Activated CD4-positive, alpha-beta T cell treated with anti-CD3 and anti-CD28 coated beads for 48 hours (primary cell): ENCODE measurements at regions not wholly inside any gene's neighbourhood (a gene's known extent, or its start where the extent isn't known, plus 50 kb on each side); places are given as distances from the start of the nearest gene placed in this dataset.
"Not testable (repeated sequence)": the region's sequence is repeated elsewhere in the genome, so short reads cannot be mapped to it uniquely, and the experiment has no call there.

Experiments
- DNase-seq: peaks from one replicate; pipeline ENCODE4 v3.0.0-alpha.2; 2020

DNA sequence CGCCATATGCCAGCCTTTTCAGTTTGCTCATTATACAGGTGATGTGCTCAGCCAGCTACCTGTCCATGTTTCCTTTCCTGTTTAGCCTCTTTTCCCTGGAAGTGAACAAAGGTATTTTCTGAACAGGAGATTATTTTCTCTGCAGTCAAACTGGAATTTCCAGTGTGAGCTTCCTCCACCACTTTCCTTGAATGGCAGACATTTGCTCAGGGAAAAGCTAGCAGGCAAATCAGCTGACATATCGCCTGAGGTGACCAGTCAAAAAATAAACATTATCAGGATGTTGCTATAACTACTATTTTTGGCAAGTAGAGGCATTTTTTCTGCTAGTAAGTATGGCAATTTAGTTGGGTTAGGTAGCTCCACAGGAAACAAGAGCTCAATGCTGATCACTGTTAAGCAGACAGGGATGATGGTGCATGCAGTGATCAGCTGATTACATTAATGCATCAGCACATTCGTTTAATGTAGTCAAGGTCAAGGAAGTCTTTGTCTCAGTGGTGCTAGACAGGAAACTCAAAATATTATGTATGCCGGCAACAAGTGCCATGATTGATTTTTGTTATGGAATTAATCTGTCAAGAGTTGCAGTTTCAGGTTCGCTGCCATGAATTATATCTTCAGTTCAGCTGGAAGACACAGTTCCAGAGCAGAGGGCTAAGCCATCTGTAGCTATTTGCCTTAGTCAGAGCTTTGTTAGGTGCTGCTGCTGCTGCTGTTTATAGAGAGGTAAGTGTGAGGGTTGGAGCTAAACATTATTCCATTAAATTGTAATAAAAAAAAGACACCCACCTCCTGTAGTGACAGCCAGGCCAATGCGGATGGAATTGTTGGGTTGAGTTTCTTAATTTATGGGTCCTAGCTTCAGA, 179.7 kb upstream of the ST6GALNAC5 start:
- DNase-seq: no peak

GRCh38 chr1:76690766-76691165, 176.5 kb upstream of the ST6GALNAC5 start:
- no peak for DNase-seq

- no peak for DNase-seq
Observed at GRCh38 chr1:76695535-76695934, 171.7 kb upstream of the ST6GALNAC5 start.

DNA sequence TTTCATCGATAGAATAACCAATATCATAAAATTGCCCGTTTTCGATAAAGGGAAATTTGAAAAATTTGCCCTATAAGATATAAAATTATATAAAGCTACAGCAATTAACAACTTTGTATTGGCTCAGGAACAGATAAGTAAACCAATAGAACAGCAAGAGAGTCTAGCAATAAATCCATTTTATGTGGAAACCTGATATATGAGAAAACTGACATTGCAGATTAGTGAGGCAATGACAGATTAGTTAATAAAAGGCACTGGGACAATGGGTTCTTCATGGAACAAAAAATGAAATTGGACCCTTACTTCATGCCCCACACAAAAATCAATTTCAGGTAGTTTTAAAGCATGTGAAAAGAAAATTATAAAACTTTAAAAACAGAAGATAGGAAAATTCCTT, 169.9 kb upstream of the ST6GALNAC5 start:
- DNase-seq: no peak

- not testable (repeated sequence) for DNase-seq
Observed at GRCh38 chr1:76699646-76700045, 167.6 kb upstream of the ST6GALNAC5 start.

DNA sequence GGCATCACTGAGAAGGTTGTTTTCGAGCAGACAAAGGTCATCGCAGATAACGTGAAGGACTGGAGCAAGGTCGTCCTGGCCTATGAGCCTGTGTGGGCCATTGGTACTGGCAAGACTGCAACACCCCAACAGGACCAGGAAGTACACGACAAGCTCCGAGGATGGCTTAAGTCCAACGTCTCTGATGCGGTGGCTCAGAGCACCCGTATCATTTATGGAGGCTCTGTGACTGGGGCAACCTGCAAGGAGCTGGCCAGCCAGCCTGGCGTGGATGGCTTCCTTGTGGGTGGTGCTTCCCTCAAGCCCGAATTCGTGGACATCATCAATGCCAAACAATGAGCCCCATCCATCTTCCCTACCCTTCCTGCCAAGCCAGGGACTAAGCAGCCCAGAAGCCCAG, 167.1 kb upstream of the ST6GALNAC5 start:
- not testable (repeated sequence) for DNase-seq

DNA sequence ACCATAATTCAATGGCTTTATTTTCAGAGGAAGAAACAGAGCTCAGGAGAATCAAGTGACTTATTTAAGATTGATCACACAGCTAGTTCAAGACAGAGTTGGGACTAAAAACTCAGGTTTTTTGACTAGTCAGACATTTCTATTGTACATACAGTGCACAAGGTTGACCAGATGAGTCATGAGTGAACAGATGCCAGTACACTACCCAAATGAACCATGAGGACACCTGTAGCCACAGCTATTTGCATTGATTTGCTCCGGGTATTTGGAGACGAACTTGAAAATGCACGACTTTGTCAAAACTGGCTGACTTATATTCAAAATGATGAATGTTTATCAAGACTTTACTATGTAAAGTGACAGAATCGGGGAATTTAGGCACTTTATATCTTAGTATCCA, 161.7 kb upstream of the ST6GALNAC5 start:
- no peak for DNase-seq

DNA sequence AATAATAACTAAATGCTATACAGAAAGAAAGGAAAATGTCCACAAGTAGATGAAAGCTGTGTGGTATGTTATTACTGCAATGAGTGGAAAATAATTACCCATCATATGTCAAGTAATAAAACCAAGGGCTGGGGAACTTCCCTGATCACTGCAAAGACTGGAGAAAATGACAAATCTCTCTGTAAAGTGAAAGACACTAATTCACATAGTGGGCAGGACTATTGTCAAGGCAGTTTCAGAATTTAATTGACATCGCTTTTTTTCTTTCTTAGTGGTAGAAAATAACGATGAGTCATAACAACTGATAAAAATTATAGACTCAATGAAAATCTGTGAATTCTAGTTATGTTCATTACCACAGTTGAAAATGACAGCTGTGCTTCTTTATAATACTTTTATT, 153.7 kb upstream of the ST6GALNAC5 start:
- DNase-seq: peak; percentile 7

DNA sequence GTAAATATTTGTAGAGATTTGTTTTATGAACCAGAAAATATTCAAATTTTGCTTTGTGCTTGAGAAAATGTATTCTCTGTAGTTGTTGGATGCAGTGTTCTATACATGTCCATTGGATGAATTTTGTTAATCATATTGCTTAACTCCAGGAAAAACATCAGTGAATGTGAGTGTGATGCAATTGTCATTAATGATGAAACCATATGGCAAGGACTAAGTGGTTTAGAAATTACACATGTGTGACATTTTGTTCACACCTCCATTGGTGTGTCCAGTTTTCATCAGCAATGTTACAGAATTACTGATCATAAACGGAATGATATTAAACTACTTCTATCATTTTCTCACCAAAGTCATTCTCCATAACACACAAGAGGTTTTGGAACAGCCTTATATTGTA, 151.8 kb upstream of the ST6GALNAC5 start:
- no peak for DNase-seq

DNA sequence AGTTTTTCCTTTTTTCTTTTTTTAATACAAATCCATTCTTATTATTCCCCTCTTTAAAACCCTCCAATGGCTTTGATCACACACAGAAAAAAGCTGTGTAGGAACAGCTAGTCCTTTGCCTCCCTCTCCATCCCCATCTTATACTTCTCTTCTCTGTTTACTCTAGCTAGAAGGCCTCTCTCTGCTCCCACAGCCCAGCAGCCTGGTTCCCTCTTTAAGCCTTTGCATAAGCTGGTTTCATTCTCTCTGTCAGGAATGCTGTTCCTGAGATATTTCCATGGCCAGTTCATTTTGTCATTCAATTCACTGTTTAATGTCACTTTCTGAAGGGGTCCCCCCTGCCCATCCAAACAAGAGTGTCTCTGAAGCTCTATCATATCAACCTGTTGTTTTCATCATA, 143.3 kb upstream of the ST6GALNAC5 start:
- DNase-seq: no peak

DNA sequence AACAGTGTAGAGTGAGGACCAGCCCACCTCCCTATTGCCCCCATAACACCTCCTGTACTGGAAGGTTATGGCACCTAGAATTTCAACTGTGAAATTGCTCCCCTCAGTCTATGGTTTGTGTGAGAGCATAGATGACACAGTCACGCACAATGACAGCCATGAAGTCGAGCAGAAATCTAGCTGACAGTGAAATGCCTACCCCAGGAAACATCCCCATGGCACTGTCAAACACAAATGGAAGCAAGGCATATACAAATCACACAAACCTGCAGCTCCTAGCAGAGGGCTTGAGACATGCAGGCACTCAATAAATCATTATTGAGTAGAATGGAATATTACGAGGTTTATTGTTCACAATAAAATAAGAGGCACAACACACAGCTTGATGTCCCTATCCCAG, 142.5 kb upstream of the ST6GALNAC5 start:
- DNase-seq: no peak

DNA sequence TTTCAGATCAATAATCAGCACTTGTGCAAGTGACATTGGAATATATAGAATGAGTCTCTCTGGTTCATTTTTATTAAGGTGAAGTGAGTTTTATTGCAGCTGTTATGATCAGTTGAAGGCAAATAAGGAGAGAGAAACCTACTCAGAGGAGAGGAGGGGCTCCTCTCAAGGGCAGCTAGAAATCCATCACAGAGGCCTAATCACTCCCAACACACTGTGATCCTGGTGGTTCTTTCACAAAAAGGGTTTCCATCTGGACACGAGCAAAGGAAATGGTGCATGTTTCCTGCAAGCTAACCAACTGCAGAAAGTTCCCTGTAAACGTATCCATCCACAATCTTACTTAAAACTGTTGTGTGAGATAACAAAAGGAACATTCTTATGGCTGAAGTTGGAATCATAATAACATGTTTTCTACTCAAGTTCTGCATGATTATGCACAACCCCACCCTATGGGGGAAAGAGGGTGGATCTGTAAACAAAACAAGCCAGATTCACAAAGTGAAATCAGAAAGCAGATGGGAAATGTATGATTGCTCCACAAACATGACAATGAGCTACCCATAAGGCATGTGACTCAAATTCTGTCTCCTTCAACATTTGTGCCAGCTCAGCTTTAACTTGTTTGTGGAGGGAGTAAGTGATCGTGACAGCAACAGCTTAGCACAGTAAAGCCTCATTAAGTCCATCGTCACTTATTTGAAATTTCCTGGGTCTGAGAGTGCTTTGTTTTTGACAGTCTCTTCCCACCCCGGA, 141.2 kb upstream of the ST6GALNAC5 start:
- DNase-seq: no peak

DNA sequence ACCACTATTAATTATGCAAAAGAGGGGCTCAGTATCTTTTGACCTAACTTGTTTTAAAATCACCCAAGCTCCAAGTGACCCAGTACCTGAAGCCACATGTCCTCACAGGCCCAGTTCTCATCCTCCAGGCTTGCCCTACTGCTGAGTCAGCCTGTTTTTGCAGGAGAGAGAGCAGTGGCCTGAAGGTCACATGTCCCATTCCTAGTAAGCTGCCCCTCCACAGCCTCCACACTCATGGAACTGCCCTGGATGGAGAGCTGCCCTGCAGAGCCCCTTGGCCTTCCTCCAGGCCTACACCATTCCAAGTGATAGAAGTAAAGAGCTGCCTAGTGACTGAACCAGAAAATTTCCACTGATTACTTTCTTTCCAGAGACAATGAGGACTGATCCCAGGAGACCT, 139.8 kb upstream of the ST6GALNAC5 start:
- DNase-seq: no peak

- no peak for DNase-seq
Observed at GRCh38 chr1:76729142-76729541, 138.1 kb upstream of the ST6GALNAC5 start.

- DNase-seq: no peak
Observed at GRCh38 chr1:76730027-76730426, 137.3 kb upstream of the ST6GALNAC5 start.

DNA sequence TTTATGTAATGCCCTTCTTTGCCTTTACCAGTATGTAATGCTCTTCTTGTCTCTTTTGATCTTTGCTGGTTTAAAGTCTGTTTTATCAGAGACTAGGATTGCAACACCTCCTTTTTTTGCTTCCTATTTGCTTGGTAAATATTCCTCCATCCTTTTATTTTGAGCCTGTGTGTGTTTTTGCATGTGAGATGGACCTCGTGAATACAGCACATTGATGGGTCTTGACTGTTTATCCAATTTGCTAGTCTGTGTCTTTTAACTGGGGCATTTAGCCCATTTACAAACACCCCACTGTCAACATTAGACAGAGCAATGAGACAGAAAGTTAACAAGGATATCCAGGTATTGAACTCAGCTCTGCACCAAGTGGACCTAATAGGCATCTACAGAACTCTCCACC, 128.9 kb upstream of the ST6GALNAC5 start:
- DNase-seq: not testable (repeated sequence)

DNA sequence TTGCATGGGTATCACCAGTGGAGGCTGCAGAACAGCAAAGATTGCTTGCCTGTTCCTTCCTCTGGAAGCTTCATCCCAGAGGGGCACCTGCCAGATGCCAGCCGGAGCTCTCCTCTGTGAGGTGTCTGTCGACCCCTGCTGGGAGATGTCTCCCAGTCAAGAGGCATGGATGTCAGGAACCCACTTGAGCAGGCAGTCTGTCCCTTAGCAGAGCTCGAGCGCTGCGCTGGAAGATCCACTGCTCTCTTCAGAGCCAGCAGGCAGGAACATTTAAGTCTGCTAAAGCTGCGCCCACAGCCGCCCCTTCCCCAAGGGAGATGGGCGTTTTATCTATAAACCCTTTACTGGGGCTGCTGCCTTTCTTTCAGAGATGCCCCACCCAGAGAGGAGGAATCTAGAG, 126.3 kb upstream of the ST6GALNAC5 start:
- DNase-seq: not testable (repeated sequence)

DNA sequence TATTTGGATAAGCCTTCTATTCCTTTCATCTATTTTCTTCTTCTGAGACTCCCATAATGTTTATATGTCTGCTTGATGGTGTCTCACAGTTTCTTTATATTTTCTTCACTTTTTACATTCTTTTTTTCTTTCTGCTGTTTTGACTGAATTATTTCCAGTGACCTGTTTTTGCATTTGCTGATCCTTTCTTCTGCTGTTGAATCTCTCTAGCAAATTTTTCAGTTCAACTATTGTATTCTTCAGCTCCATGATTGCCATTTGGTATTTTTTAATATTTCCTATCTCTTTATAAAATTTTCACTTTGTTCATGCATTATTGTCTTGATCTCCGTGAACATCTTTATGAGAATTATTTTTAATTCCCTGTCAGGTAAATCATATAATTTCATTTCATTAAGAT, 122.3 kb upstream of the ST6GALNAC5 start:
- no peak for DNase-seq

- DNase-seq: no peak
Observed at GRCh38 chr1:76746206-76746605, 121.1 kb upstream of the ST6GALNAC5 start.

DNA sequence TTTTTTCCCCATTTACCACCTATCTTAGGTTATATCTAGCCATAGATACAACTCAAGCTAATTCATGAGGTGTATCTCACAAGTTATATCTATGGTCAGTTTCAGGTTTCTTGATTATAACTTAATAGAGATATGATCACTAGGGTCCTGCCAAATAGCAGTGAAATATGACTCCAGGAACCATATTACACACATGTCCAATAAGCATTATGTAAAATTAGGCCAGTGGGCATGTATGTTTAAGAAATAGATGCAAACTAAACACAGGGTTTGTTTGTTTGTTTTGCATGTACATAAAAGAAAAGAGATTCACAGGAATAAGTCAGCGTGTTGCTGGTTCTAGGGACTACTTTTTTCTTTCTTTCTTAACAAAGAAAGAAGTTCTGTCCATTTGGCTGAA, 112.5 kb upstream of the ST6GALNAC5 start:
- DNase-seq: no peak

- DNase-seq: no peak
Observed at GRCh38 chr1:76759171-76759860, 108.0 kb upstream of the ST6GALNAC5 start.

DNA sequence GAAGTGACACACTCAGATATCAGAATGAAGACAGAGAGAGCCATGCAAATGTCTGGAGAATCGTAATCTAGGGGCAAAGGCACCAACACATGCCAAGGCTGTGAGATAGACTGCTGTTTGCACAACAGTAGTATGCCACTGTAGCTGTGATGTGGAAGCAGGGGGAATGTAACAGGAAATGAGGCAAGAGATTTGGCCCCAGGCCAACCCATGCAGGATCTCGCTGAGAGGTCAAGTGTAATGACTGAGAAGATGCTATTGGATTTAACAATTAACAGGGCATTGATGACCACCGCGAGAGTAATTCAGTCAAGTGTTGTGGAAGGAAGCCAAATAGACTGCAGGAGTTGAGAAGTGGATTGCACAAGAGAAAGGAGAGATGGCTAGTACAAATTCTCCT, 107.3 kb upstream of the ST6GALNAC5 start:
- no peak for DNase-seq

DNA sequence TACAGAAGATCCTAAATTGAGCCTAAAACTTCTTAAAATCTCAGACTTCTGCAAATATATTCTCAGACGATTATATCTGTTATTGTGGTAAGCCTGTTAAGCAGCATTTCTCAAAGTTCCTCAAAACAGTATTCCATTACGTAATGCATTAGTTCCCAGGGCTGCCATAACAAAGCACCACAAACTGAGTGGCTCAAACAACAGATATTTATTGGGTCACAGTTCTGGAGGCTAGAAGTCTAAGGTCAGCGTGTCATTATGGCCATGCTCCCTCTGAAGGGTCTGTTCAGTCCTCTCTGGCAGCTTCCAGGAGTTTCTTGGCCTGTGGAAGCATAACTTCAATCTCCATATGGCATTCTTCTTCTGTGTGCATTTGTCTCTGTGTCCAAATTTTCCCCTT, 103.5 kb upstream of the ST6GALNAC5 start:
- DNase-seq: no peak
